SK-N-SH (cell line): ENCODE measurements at regions not wholly inside any gene's neighbourhood (a gene's known extent, or its start where the extent isn't known, plus 50 kb on each side); places are given as distances from the start of the nearest gene placed in this dataset.

ENCODE experiments used
- CTCF ChIA-PET: fragments of 300-600, 350-600 bp; formaldehyde crosslinking; extraction: SDS; loops from one replicate; lab custom pipeline; 2021; lab: Yijun Ruan, JAX
- POLR2A ChIA-PET: fragments of 350-600 bp; sonication (Branson Sonifier 250); formaldehyde crosslinking; extraction: SDS; loops from one replicate; lab custom pipeline; 2020; ENCODE audit warnings: antibody characterized with exemption, inconsistent platforms; lab: Yijun Ruan, JAX
- DNase-seq: peaks from one replicate; pipeline ENCODE4 v3.0.0; 2012
- H2AFZ ChIP-seq: fragments of 200-600 bp; sonication (generic); 2 replicates; pipeline ENCODE4 v1.8.1; 2016; ENCODE audit warnings: antibody characterized with exemption, mild to moderate bottlenecking, low read depth
- H3F3A ChIP-seq: fragments of 200-600 bp; sonication (generic); replicated peaks from 2 replicates; pipeline ENCODE3; 2016; ENCODE audit warnings: antibody characterized with exemption, mild to moderate bottlenecking; ENCODE audit not compliant: insufficient read depth
- H3K27ac ChIP-seq, 2 experiments: fragments of 200-500 bp in 1 of 2; fragments of 200-600 bp in 1 of 2; sonication (Bioruptor generic) in 1 of 2; sonication (generic), shearing (Covaris generic) in 1 of 2; 2 replicates each; pipeline versions ENCODE4 v1.5.1 to v1.6.1; 2014 to 2016; ENCODE audit warnings: low read depth in 2 of 2, inconsistent platforms in 1 of 2, low read length in 1 of 2, mild to moderate bottlenecking in 1 of 2, mixed read lengths in 1 of 2
- H3K27me3 ChIP-seq: fragments of 200-600 bp; sonication (generic), shearing (Covaris generic); 2 replicates; pipeline ENCODE4 v1.6.1; 2016; ENCODE audit warnings: mixed run types; ENCODE audit not compliant: insufficient read depth
- H3K36me3 ChIP-seq, 2 experiments: fragments of 200-500 bp in 1 of 2; fragments of 200-600 bp in 1 of 2; sonication (Bioruptor generic) in 1 of 2; sonication (generic) in 1 of 2; replicated peaks in 1 of 2; 2 replicates each; pipeline versions ENCODE3 to v1.5.1; 2014 to 2016; ENCODE audit warnings: low read length in 1 of 2, mild to moderate bottlenecking in 1 of 2; ENCODE audit not compliant: insufficient read depth in 2 of 2, control insufficient read depth in 1 of 2
- H3K4me1 ChIP-seq, 2 experiments: fragments of 200-500 bp in 1 of 2; fragments of 200-600 bp in 1 of 2; sonication (Bioruptor generic) in 1 of 2; sonication (generic), shearing (Covaris generic) in 1 of 2; 2 replicates each; pipeline versions ENCODE4 v1.5.1 to v1.6.1; 2014 to 2016; ENCODE audit warnings: low read depth in 1 of 2, low read length in 1 of 2, mixed run types in 1 of 2; ENCODE audit not compliant: insufficient read depth in 2 of 2, control insufficient read depth in 1 of 2
- H3K4me2 ChIP-seq: fragments of 200-600 bp; sonication (generic), shearing (Covaris generic); 2 replicates; pipeline ENCODE4 v1.6.1; 2017; ENCODE audit warnings: mixed run types
- H3K4me3 ChIP-seq, 2 experiments: fragments of 200-500 bp in 1 of 2; fragments of 200-600 bp in 1 of 2; sonication (Bioruptor generic) in 1 of 2; sonication (generic), shearing (Covaris generic) in 1 of 2; 2 replicates each; pipeline versions ENCODE4 v1.5.1 to v1.8.1; 2014 to 2016; ENCODE audit warnings: low read depth in 2 of 2, inconsistent platforms in 1 of 2, low read length in 1 of 2, mild to moderate bottlenecking in 1 of 2, mixed read lengths in 1 of 2, moderate library complexity in 1 of 2
- H3K79me2 ChIP-seq: fragments of 200-600 bp; sonication (generic); 2 replicates; pipeline ENCODE4 v1.8.1; 2017; ENCODE audit warnings: mild to moderate bottlenecking; ENCODE audit not compliant: insufficient read depth
- H3K9ac ChIP-seq: fragments of 200-600 bp; sonication (generic); 2 replicates; pipeline ENCODE4 v1.6.1; 2017; ENCODE audit warnings: mixed run types
- H3K9me2 ChIP-seq: fragments of 200-600 bp; sonication (generic); 2 replicates; pipeline ENCODE4 v1.6.1; 2017; ENCODE audit warnings: mixed run types
- H3K9me3 ChIP-seq: fragments of 200-600 bp; sonication (generic); 2 replicates; pipeline ENCODE4 v1.6.1; 2017; ENCODE audit warnings: mixed run types, mild to moderate bottlenecking, moderate library complexity
- H4K20me1 ChIP-seq: fragments of 200-600 bp; sonication (generic); 2 replicates; pipeline ENCODE4 v1.6.1; 2017; ENCODE audit warnings: mild to moderate bottlenecking, mixed run types; ENCODE audit not compliant: insufficient read depth
- CHD2 ChIP-seq: fragments of 150-350 bp; IDR thresholded peaks from 2 replicates; pipeline ENCODE4 v1.6.1; 2018; ENCODE audit warnings: low read length; ENCODE audit not compliant: partially characterized antibody
- ELF1 ChIP-seq: IDR thresholded peaks from 2 replicates; pipeline ENCODE4 v1.4.0; 2012
- EP300 ChIP-seq, 2 experiments: IDR thresholded peaks; 2 replicates each; pipeline versions ENCODE4 v1.4.0 to v1.6.1; 2012; ENCODE audit warnings: borderline replicate concordance in 1 of 2, low read depth in 1 of 2, low read length in 1 of 2
- EZH2phosphoT487 ChIP-seq: fragments of 200-600 bp; sonication (generic); IDR thresholded peaks from 2 replicates; pipeline ENCODE4 v1.6.1; 2017; ENCODE audit warnings: low read depth, mixed run types, mild to moderate bottlenecking, antibody characterized with exemption, moderate library complexity, borderline replicate concordance
- GATA2 ChIP-seq: sonication (generic); formaldehyde crosslinking; IDR thresholded peaks from 2 replicates; pipeline ENCODE4 v1.5.0; 2020; ENCODE audit warnings: mild to moderate bottlenecking, missing genetic modification reagents
- IRF3 ChIP-seq: fragments of 150-350 bp; IDR thresholded peaks from 2 replicates; pipeline ENCODE4 v1.6.1; 2016; ENCODE audit warnings: mild to moderate bottlenecking, low read depth, low read length
- MEF2A ChIP-seq: IDR thresholded peaks from 2 replicates; pipeline ENCODE4 v1.4.0; 2012; ENCODE audit warnings: low read depth, borderline replicate concordance
- NRF1 ChIP-seq: IDR thresholded peaks from 2 replicates; pipeline ENCODE4 v1.6.1; 2012; ENCODE audit warnings: low read depth, mild to moderate bottlenecking, low read length
- RAD21 ChIP-seq: IDR thresholded peaks from 2 replicates; pipeline ENCODE4 v1.6.1; 2012; ENCODE audit warnings: mild to moderate bottlenecking, low read length
- RFX5 ChIP-seq: IDR thresholded peaks from 2 replicates; pipeline ENCODE4 v1.6.1; 2012; ENCODE audit warnings: mild to moderate bottlenecking, improper control_type of control experiment, low read length
- SIN3A ChIP-seq: IDR thresholded peaks from 2 replicates; pipeline ENCODE4 v1.6.1; 2012; ENCODE audit warnings: low read depth, mild to moderate bottlenecking, low read length, moderate library complexity, borderline replicate concordance
- SMC3 ChIP-seq: IDR thresholded peaks from 2 replicates; pipeline ENCODE4 v1.6.1; 2012; ENCODE audit warnings: low read depth, low read length, improper control_type of control experiment
- TAF1 ChIP-seq: IDR thresholded peaks from 2 replicates; pipeline ENCODE4 v1.6.1; 2012; ENCODE audit warnings: low read depth, mild to moderate bottlenecking, low read length, moderate library complexity, borderline replicate concordance
- TEAD4 ChIP-seq: IDR thresholded peaks from 2 replicates; pipeline ENCODE4 v1.4.0; 2012; ENCODE audit warnings: mild to moderate bottlenecking, borderline replicate concordance; ENCODE audit not compliant: insufficient read depth
- USF2 ChIP-seq: fragments of 150-350 bp; IDR thresholded peaks from 2 replicates; pipeline ENCODE4 v1.6.1; 2017; ENCODE audit warnings: antibody characterized with exemption, low read length, low read depth, borderline replicate concordance
- YY1 ChIP-seq: IDR thresholded peaks from 2 replicates; pipeline ENCODE4 v1.4.0; 2012; ENCODE audit warnings: low read depth, mild to moderate bottlenecking
- WGBS: methylation state at CpG from one replicate; pipeline ENCODE4 v1.1.6; 2017; ENCODE audit warnings: low lambda C conversion rate; 5-methylcytosine and 5-hydroxymethylcytosine counted together
- TF ChIP-seq, protein P1 (sequence below): fragments of 200-600 bp; sonication (generic); IDR thresholded peaks from 2 replicates; pipeline ENCODE4 v1.6.1; 2017; ENCODE audit warnings: antibody characterized with exemption, mild to moderate bottlenecking, moderate library complexity

- POLR2A ChIA-PET: no interaction called here
- H3K9me2 ChIP-seq: no peaks in the 10 kb centered on the region
- H2AFZ ChIP-seq: no peak overlapping the region
- H3K27me3 ChIP-seq: no peaks in the 10 kb centered on the region
- H3K79me2 ChIP-seq: no peaks in the 10 kb centered on the region
- 12% methylated on average over 3 of the region's 3 CpGs for WGBS
- no peak for DNase-seq
- no peaks in the 10 kb centered on the region for H3K36me3 ChIP-seq
- H3K9me3 ChIP-seq: no peaks in the 10 kb centered on the region
- no peak overlapping the region for H3K4me3 ChIP-seq
- CTCF ChIA-PET: interaction anchor here (1.6 kb wide), 1 partner anchor 31 kb away, joined by 4 read pairs; no protein-coding TSS in a partner anchor
- no peak overlapping the region for H3K9ac ChIP-seq
- no peak overlapping the region for H3K27ac ChIP-seq
- TF ChIP-seq IRF3: no peak
- no peak for TF ChIP-seq TAF1
- TF ChIP-seq GATA2 (CRISPR knock-in tag): no peak
- no peak for TF ChIP-seq SMC3
- no peak for TF ChIP-seq ELF1
- TF ChIP-seq NRF1: no peak
- TF ChIP-seq RFX5: no peak
- no peak for TF ChIP-seq SIN3A
- TF ChIP-seq EP300 (IDR thresholded peaks at IDR 0.05; ENCODE audit: borderline replicate concordance in 1 of 2, low read depth in 1 of 2, low read length in 1 of 2): no peak
- TF ChIP-seq CHD2: no peak
- no peak for TF ChIP-seq TEAD4
- no peak for TF ChIP-seq USF2
- TF ChIP-seq EZH2phosphoT487: no peak
- TF ChIP-seq, protein P1, sequence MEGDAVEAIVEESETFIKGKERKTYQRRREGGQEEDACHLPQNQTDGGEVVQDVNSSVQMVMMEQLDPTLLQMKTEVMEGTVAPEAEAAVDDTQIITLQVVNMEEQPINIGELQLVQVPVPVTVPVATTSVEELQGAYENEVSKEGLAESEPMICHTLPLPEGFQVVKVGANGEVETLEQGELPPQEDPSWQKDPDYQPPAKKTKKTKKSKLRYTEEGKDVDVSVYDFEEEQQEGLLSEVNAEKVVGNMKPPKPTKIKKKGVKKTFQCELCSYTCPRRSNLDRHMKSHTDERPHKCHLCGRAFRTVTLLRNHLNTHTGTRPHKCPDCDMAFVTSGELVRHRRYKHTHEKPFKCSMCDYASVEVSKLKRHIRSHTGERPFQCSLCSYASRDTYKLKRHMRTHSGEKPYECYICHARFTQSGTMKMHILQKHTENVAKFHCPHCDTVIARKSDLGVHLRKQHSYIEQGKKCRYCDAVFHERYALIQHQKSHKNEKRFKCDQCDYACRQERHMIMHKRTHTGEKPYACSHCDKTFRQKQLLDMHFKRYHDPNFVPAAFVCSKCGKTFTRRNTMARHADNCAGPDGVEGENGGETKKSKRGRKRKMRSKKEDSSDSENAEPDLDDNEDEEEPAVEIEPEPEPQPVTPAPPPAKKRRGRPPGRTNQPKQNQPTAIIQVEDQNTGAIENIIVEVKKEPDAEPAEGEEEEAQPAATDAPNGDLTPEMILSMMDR: no peak
- TF ChIP-seq MEF2A: no peak
- TF ChIP-seq RAD21: no peak
- no peak for TF ChIP-seq YY1
- no peaks in the 10 kb centered on the region for H3K4me1 ChIP-seq
- H3K4me2 ChIP-seq: no peak overlapping the region
- H4K20me1 ChIP-seq: no peaks in the 10 kb centered on the region
- no peaks in the 10 kb centered on the region for H3F3A ChIP-seq
Observed at GRCh38 chr6:131488780-131489179, 84.2 kb upstream of the ARG1 start.
